ENCODE measurements at regions not wholly inside any gene's neighbourhood (a gene's known extent, or its start where the extent isn't known, plus 50 kb on each side); places are given as distances from the start of the nearest gene placed in this dataset.

GRCh38 chr10:29837586-29837985 lies 202.8 kb upstream of the SVIL start:
- intact Hi-C loops (cut with micrococcal nuclease; ENCODE audit: unreplicated experiment) = no loop called here
- ChIA-PET SMC1A (ENCODE audit: uncharacterized antibody, unreplicated experiment) (no interaction called here), RAD21 (ENCODE audit: unreplicated experiment) (no interaction called here), POLR2A (no interaction called here), CTCF (interaction anchor here (1.1 kb wide), 1 partner anchor 16 kb away, joined by 4 read pairs; no protein-coding TSS in a partner anchor)
- no peak overlapping the region for H3K9ac ChIP-seq (ENCODE audit: control insufficient read depth, insufficient read depth, low read length)
- H3K79me2 ChIP-seq (ENCODE audit: control insufficient read depth, insufficient read depth, low read length) = no peaks in the 10 kb centered on the region
- no TSS peak for BruUV-seq (replicated peaks)
- no peak overlapping the region for H3K27ac ChIP-seq (ENCODE audit: control insufficient read depth, insufficient read depth)
- H3K4me1 ChIP-seq (ENCODE audit: control insufficient read depth, insufficient read depth, low read length) = no peaks in the 10 kb centered on the region
- H3K27me3 ChIP-seq (replicated peaks in 1 of 2; ENCODE audit: control insufficient read depth in 2 of 2, insufficient read depth in 2 of 2, low read length in 1 of 2) = peaks cover 0 to 2% of the 10 kb centered on the region in 2 experiments; a peak in 2 of 4 replicates
- FAIRE-seq (no peak), DNase-seq (ENCODE audit: low read depth, low spot score) (no peak), ATAC-seq (no peak)
- H2AFZ ChIP-seq (ENCODE audit: control insufficient read depth, low read depth, low read length) = no peak overlapping the region
- no peaks in the 10 kb centered on the region for H3K36me3 ChIP-seq (ENCODE audit: control insufficient read depth in 2 of 2, insufficient read depth in 2 of 2, low read length in 1 of 2)
- TF ChIP-seq ASH2L (IDR thresholded peaks at IDR 0.05; ENCODE audit: borderline replicate concordance, low read depth) (no peak), TBL1XR1 (IDR thresholded peaks at IDR 0.05; ENCODE audit: low read depth, low read length) (no peak), ELK1 (IDR thresholded peaks at IDR 0.05; ENCODE audit: low read depth, low read length) (no peak), GABPA (IDR thresholded peaks at IDR 0.05; ENCODE audit: low read depth) (no peak)
- in situ Hi-C loops (cut with MboI) = no loop called here
- no peaks in the 10 kb centered on the region for H3K9me3 ChIP-seq (replicated peaks; ENCODE audit: control insufficient read depth, insufficient read depth, low read length)
- H3K4me2 ChIP-seq (ENCODE audit: control insufficient read depth, insufficient read depth) = no peak overlapping the region
- 0% methylated on average over 1 of the region's 1 CpG for WGBS (ENCODE audit: insufficient coverage, insufficient replicate concordance, low lambda C conversion rate, missing lambda C conversion rate)
- H4K20me1 ChIP-seq (ENCODE audit: control insufficient read depth, insufficient read depth) = no peaks in the 10 kb centered on the region
- no peak overlapping the region for H3K4me3 ChIP-seq

DNA sequence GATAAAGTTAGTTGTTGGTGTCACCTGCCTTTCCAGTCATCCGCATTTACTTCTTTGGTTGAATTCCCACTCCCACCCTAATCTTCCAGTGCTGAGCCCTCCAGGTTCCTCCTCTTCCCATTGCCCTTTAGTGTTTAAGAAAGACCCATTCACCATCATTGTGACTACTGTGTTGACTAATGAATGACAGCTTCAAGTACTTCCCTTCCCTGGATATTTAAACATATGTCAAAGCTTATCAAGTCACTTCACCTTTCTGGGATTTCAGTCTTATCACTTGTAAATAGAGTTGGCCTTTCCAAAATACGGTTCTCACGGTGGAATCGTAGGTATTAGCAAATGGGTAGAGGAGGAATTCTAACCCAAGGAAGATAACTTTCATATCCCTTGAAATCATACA lies 201.6 kb upstream of the SVIL start:
- no peak for FAIRE-seq
- intact Hi-C loops (cut with micrococcal nuclease; ENCODE audit: unreplicated experiment) (no loop called here), in situ Hi-C loops (cut with MboI) (no loop called here)
- no peak for ATAC-seq
- Histone ChIP-seq H3K9ac (ENCODE audit: control insufficient read depth, insufficient read depth, low read length) (no peak overlapping the region), H3K9me3 (replicated peaks; ENCODE audit: control insufficient read depth, insufficient read depth, low read length) (no peaks in the 10 kb centered on the region), H3K4me3 (no peak overlapping the region), H3K79me2 (ENCODE audit: control insufficient read depth, insufficient read depth, low read length) (no peaks in the 10 kb centered on the region), H4K20me1 (ENCODE audit: control insufficient read depth, insufficient read depth) (no peaks in the 10 kb centered on the region), H3K4me1 (ENCODE audit: control insufficient read depth, insufficient read depth, low read length) (no peaks in the 10 kb centered on the region), H3K27ac (ENCODE audit: control insufficient read depth, insufficient read depth) (no peak overlapping the region), H3K27me3 (replicated peaks in 1 of 2; ENCODE audit: control insufficient read depth in 2 of 2, insufficient read depth in 2 of 2, low read length in 1 of 2) (no peaks in the 10 kb centered on the region), H2AFZ (ENCODE audit: control insufficient read depth, low read depth, low read length) (no peak overlapping the region), H3K36me3 (ENCODE audit: control insufficient read depth in 2 of 2, insufficient read depth in 2 of 2, low read length in 1 of 2) (no peaks in the 10 kb centered on the region), H3K4me2 (ENCODE audit: control insufficient read depth, insufficient read depth) (no peak overlapping the region)
- ChIA-PET SMC1A (ENCODE audit: uncharacterized antibody, unreplicated experiment) (interaction anchor here (1.8 kb wide), 1 partner anchor 13 kb away, joined by 3 read pairs; no protein-coding TSS in a partner anchor), POLR2A (no interaction called here), RAD21 (ENCODE audit: unreplicated experiment) (no interaction called here), CTCF (no interaction called here)
- WGBS (ENCODE audit: insufficient coverage, insufficient replicate concordance, low lambda C conversion rate, missing lambda C conversion rate) = 51% methylated on average over 4 of the region's 4 CpGs
- no TSS peak for BruUV-seq (replicated peaks)
- DNase-seq (ENCODE audit: low read depth, low spot score) = no peak
- TF ChIP-seq FOXK2 (IDR thresholded peaks at IDR 0.05) = no peak
- TF ChIP-seq, protein P1, sequence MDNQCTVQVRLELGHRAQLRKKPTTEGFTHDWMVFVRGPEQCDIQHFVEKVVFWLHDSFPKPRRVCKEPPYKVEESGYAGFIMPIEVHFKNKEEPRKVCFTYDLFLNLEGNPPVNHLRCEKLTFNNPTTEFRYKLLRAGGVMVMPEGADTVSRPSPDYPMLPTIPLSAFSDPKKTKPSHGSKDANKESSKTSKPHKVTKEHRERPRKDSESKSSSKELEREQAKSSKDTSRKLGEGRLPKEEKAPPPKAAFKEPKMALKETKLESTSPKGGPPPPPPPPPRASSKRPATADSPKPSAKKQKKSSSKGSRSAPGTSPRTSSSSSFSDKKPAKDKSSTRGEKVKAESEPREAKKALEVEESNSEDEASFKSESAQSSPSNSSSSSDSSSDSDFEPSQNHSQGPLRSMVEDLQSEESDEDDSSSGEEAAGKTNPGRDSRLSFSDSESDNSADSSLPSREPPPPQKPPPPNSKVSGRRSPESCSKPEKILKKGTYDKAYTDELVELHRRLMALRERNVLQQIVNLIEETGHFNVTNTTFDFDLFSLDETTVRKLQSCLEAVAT (IDR thresholded peaks at IDR 0.05) = no peak
- no peak for TF ChIP-seq PRDM15 (CRISPR knock-in tag; IDR thresholded peaks at IDR 0.05)
- no peak for TF ChIP-seq CHD1 (IDR thresholded peaks at IDR 0.05; ENCODE audit: low read depth, low read length)
- no peak for TF ChIP-seq ZNF274 (IDR thresholded peaks at IDR 0.05; ENCODE audit: insufficient read depth, insufficient read length)
- TF ChIP-seq POLR2AphosphoS5 (IDR thresholded peaks at IDR 0.05; ENCODE audit: low read length) = no peak
- no peak for TF ChIP-seq GATAD2B (conservative IDR thresholded peaks at IDR 0.05; ENCODE audit: low read depth)
- TF ChIP-seq ZNF24 (IDR thresholded peaks at IDR 0.05) = no peak
